HG03064 (cell line): ENCODE measurements at regions not wholly inside any gene's neighbourhood (a gene's known extent, or its start where the extent isn't known, plus 50 kb on each side); places are given as distances from the start of the nearest gene placed in this dataset.

Source experiments
- ATAC-seq: cut with Tn5 transposase; IDR thresholded peaks from one replicate; pipeline ENCODE4 v1.9.1; 2021; ENCODE audit warnings: low read depth; ENCODE audit not compliant: unreplicated experiment

DNA sequence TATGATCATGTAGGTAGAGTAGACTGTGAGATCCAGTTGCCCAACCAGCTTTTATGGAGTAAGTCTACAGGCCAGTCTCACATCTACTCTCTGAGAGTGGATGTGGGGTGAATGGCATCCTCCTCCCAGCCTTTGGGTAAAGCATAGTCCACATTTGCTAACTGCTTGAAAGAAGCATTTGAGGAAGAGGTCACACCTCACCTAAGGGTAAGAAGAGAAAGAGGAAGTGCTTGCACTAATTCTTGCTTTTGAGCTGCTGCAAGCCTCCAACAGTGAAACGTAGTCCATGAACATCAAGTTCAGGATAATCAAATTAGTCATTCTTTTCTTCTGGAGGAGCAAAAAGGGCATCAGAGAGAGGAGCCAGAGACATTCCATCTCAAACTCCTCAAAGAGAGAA is 93.9 kb upstream of the AGR3 start:
- no peak for ATAC-seq

DNA sequence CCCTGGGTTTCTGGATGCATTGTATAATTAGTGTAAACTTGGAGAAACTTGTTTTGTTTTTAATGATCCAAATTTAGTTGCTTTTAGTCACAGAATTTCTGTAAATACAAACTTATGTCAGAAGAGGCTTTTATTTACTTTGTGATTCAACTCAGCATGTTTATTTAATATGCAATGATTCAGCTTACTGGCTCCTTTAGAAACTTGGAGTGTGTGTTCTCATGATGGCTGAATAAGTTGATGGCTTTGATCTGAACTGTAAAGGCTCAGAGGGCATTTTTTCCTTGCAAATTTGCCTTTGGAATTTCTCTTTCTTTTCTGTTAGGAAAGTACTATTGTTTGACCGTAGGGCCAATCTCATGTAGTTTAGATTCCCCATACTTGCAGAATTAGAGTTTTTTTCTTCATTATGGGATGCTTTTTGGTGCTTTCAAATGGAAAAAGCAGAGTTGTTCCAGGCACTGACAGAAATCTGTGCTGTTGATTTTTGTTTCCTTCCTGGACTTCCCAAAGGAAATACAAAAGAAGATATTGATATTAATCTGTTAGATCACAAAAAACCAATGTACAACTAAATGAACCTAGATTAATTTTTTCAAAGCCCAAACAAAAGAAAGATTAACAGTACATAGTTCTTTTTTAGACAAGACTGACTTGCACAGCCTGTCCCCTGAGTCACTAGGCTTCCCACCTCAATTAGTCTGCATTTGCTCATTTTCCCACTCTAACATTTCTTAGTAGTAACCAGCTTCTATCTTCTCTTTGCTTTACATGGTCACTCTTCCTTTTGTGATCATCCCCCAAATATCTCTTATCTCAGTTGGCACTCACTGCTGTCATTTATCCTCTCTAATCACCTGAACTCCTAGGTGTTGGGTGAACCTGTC is 96.8 kb upstream of the AGR3 start:
- no peak for ATAC-seq

DNA sequence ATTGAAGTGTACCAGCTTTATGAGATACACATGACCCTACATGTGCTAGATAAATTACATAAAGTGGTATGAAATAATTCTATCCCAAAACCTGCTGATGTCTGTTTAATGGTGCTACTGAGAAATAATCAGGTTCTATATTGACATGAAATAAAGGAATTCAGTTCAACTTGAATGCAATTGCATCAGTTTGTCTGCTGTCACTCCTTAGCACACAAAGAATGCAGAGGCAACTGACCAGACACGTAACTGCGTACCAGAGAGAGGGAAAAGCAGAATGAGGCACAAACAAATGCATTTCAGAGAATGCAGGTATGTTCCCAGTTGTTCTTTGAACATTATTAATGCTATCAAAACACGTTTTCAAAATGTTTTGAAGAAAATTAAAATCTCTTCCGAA is 98.8 kb upstream of the AGR3 start:
- ATAC-seq, result no peak

DNA sequence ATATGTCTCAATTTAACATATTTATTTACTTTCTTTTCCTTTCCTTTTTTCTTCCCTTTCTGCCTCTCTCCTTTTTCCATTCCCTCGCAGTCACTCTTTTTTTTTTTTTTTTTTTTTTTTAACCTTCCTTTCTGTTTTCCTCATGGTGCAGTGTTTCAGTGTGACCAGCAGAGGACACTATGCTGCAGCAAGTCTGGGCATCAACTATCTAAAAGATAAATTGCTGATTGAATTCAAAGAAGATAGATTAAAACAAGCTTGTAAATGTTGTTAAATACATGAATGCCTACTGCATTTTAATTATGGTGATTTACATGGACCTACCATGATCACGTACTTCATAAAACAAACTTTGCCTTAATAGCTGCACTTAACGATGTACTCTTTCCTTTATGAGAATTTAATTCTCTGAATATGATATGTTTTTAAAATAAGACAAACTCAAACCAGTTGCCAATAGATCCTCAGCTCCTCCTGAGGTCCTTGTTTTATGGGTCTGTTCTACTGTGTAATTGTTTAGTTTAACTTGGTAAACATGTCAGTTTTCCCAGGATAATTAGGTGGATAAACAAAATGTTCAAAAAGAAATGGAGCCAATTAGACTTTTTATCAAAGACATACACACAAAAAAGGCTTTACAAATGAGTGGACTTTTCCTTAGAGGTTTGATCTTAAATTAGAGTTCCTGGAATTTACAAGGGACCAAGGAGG is 101.0 kb upstream of the AGR3 start:
- no peak for ATAC-seq

DNA sequence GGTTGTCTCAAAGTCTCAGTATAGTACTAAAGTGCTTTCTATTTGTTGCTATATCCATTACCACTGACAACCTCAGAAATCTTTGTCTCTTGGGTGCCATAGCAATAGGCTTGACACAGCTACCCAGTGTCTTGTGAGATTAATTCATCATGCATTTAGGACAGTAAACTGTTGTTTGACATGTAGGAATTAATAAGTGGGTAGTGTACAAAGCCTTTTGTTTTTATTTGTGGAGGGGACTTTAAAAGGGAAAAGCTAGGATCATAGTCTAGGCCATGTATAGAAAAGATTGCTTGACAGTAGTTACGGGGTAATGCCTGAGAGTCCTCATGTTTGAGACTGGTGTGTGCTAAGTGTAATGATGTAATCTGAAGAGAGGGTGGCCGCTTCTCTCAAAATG is 102.6 kb upstream of the AGR3 start:
- ATAC-seq, result no peak

DNA sequence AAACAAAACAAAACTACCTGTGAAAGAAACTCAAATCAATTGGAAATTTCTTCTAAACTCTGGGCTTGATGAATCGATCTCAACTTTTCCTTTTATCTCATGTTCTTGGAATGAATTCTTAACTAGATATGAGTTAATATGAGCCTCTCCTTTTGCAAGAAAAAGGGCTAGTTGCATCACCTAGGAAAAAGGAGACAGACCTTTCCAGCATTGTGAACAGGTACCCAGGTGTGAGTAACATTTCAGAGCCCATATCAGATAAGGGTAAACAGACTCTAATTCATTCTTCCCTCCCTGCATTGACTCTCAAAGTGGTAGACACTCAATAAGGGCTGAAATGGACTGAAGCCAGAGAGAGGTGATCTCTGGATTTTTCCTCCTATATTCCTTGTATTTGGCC is 103.8 kb upstream of the AGR3 start:
- no peak for ATAC-seq

DNA sequence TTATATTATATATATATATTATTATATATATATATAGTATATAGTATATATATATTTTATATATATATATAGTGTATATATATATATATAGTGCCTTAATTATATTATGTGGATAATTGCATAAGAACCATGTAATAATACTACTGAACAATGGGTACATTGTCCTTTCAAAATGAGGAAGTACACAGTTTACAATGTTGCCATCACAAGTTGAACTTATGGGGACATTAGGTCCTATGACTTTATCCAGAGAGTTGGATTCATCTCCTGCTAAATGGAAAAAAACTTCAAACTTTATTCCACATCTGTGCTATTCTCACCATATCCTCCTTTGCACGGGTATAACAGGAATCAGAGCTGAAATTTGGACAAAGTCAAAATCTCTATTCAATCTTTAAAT is 105.0 kb upstream of the AGR3 start:
- no peak for ATAC-seq

DNA sequence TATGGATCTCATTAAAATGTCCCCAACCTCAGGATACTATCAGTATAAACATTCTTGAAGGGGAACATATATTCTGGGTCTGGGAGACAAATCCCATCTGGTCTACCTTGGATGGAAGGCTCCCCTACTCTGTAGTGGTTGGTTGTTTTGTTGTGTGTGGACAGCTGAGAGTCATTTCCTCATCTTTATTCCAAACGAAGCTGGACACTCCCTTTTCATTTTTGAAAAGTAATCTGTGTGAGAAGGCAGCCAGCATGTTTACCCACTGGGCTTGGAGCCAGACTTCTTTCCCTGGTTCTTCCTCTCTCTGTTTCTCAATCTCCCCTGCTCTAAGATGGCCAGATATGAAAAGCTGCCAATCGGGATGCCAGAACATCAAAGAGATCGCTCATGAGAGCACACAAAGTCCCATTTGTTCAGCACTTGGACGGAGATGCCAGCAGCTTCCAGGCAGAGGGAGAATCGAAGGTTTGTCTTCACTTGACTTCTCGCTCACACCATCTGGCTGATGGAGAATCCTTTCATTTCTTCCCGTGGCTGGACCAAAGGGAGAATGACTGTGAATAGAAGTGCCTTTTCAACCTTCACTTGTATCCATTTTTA is 108.1 kb upstream of the AGR3 start:
- ATAC-seq, result no peak

DNA sequence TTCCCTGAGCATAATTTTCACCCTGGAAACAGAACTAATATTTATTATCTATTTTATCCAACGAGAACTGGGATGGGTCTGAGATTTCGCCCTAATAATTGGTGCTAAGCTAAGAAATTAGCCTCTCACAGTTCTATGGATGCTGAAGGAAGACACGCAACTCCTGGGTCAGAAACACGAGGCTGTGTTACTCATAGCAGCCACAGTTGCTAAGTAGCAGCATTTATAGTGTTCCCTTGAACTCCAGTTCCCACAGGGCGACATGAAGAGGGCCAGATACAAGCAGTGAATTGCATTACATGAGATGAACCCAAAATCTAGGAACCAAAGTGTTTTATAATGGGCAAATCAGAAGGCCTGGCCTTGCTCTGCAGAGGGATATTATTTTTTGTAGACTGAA is 109.8 kb upstream of the AGR3 start:
- no peak for ATAC-seq

DNA sequence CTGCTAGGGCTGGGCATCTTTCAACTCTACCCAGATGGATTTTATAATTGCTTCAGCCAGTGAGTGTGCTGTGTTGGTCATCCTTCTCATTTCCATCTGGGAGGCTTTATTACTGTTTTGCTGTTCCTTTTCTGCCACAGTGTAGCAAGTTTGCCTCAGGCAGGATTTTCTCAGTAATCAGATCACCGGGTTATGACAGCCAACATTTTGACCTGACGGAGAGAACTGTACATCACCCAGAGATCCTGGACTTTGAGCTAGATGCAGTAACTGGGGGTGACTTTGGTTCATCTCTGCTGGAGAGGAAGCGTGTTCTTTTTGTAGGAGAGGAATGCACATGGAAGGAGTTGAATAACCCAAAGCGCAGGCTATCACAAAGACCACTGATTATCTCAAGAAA is 111.8 kb upstream of the AGR3 start:
- no peak for ATAC-seq

DNA sequence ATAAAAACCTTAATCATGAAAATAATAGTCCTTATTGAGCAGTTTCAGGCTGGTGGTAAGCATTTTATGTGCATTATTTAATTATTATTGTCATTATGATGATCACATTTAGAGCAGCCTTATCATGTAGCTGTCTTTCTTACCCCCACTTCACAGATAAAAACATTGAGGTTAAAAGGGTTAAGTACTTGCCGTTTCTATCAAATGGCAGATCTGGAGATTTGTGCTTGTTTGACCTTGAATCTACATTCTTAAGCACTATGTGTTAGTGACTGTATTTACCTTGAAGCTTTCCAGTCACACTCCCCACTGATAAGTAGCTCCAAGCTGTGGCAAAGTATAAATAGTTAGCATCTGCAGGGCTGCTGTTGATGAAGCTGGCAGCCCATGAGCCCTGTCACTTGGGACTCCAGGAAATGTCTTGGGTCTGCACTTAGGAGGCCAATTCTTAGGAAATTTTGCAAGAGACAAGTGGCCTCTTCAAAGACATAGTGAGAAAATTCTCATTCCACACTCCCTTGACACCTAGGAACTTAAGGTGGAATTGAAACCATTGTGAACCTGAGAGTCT is 116.8 kb upstream of the AGR3 start:
- no peak for ATAC-seq

DNA sequence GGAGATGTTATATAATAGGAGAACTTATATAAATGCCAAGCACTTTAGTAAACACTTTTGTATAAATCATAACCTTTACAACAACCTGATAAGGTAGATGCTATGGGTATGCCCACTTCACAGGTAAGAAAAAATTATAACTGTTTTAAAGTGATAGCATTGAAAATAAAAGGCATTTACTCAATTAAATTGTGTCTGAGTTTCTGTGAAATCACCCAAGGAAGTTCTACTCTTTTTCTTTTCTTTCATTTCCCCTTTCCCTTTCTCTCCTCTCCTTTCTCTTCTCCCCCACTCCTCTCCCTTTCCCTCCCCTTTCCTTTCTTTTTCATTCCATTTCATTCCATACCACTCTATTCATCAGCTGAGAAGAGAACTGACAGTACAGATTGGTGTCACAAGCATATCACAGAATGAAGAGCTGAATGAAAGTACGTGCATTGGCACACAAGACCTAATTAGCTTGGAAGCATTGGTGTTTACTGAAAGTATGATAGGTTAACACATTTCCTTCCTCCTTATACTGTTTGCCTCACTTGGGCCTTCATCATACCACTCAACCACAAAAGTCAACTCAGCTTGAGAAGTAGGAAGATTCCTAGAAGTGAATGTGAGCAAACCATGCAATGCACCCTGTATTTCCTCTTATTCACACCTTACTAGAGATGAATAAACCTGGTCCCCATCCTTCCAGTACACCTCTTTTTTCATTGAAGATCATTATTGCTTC is 117.9 kb upstream of the AGR3 start:
- ATAC-seq, result no peak

DNA sequence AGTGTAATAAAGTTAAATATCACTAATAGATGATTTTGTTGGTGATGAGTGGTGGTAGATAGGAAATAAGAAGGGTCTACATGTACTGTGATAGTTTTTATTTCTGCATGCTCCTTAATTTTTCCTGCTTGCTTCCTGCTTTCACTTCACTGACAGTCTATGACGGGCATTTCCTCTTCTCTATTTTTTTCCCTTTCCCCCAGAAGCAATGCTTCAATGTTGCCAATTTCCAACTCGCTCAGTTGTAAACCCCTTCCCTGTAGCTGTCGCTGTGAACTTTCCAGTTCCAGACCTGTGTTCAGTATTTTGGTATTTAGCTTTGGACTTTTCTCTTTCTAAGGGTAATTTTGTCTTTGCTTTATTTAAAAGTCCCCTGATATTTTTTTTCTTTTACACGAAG is 123.5 kb upstream of the AGR3 start:
- no peak for ATAC-seq

DNA sequence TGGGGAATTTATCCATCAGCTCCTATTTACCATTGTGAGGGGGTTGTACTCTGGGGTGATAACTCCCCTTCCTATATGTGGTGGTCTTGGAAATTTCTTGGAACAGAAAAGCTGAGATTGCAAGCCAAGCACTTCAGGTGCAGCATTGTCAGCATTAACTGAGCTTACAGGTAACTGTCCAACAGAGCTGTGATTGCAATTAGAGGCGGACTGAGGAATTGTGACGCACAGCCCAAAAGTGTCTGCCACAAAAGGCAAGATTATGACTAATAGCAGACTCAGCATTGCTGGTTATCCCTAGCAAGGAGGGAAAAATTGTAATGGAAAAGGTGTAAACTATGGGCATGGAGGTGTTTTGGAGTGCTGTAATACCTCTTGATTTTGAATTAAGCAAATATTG is 126.1 kb upstream of the AGR3 start:
- no peak for ATAC-seq

DNA sequence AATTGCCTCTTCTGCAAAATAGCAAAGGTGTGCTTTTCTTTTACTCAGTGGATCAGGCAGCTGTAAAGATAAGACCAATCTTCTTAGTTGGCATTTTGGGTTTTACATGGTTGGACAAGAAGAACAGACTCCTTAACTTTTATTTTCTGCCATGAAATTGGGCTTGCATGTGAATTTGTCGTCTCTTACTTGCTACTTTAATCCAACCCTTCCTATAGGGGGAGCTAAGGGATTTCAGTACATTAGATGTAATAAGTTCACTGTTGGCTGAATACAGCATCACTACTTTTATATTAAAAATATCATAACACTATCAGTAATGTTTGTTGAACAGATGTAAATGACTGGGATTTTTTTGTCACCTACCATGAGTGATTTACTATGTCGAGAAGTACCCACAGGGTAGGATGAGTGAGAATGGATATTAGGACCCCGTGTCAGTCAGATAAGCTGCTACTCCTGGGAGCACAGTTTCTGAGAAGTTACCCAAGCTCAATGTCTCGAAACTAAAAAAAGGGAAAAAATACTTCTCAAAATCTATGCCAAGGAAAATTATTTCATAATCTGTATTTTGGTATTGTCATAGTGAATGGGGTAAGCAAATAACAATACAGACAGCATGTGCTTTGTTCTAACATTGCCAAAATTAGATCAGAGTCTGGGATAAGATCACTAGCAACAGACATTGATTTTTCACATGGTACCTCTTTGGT is 127.4 kb upstream of the AGR3 start:
- no peak for ATAC-seq

DNA sequence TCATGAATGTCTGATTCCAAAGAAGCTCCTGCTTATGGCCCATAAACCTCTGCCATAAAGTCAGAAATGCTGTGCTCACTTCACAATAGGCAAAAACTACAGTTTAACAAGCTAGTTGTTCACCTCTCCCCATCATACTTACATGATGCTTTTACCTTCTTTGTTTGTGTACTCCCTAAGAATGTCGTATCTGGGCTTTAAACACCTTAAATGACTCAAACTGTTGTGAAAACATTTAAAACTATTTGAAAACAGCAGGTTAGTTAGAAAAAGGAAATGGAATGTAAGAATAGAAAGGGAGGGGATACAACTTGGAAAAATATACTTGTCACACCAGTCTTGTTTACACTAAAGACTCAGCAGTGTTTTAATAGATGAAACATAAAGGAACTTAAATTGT is 128.2 kb upstream of the AGR3 start:
- no peak for ATAC-seq

DNA sequence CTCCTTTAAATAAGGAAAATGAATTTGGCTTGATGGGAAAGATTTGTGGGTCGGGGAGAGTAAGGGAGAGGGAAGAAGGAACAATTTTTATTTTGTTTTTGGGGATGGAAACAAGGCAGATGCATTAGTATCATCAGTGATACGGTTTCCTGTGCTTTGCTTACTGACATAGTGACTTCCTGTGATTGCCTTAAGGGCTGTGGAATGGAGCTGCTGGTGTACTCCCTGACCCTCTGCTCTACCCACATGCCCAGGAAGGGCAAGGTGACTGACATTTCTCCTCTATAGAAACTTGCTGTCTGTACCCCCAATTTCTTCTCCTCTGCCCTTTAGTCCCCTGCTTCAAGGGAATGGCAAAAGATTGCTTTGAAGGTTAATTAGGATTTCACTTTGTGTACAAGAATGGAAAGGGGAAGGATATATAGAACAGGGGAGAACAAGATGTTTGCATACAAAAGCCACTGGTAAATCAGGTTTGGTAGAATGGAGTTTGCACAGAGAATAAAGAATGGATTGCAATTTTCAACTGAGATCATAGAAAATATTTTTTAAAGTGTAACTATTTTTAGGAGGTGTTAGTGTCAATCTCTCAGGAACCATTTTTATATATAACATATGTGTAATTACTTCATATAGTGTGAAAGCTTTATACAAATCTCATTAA is 129.0 kb upstream of the AGR3 start:
- no peak for ATAC-seq

DNA sequence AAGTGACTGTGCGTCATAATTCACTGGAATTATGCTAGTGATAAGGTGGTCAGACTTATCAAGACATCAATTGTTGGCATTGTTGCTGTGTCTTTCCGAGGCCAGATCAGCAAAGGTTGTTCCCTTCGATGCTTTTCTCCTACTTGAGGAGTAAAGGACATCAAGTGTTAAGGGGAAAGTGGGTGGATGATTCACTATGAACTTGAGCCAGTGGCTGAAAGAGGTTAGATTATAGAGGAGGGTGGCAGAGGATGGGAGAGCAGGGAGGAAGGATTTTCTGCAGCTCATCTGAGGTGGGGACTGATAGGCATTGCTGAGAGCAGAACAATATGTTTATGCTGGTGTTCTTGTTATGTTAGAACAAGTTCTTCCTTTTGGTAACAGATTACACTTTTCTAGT is 131.4 kb upstream of the AGR3 start:
- no peak for ATAC-seq

DNA sequence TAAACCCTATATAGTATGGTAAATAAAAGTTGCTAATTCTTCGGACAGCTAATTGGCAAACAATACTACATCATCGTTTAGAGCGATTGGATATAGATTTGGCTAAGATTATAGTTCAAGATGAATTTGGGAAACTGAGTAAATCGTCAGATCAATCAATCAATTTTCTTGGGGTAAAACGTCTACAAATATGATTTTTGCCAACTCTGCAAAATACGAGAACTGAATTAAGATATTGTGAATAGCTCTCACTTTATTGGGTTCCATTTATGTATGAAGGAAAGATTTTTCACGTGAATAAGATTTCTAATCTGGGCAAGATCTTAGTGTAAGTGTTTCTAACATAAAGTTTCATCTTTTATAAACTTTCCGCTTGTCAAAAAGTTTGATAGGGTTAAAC is 132.9 kb upstream of the AGR3 start:
- no peak for ATAC-seq

DNA sequence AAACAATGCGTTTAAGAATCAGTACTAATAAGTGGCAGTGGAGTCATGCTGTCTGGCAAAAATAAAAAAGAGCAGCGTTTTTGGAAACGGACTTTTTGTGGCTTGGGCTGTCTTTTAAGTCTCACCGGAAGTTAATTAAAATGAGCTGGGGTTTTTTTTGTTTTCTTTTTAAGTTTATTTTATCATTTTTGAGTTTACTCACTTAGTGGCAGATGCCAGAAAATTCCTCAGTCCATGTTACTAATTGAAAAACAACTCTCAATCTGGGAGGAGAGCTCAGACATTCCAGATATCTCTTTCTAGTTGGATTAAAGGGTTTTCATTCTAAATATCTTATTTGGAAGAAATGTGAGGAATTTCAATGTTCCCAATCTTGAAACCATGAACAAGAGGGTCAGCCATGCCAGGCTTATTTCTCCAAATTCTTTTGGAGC is 133.8 kb upstream of the AGR3 start:
- no peak for ATAC-seq
